Central memory CD4-positive, alpha-beta T cell (primary cell): ENCODE measurements at regions not wholly inside any gene's neighbourhood (a gene's known extent, or its start where the extent isn't known, plus 50 kb on each side); places are given as distances from the start of the nearest gene placed in this dataset.
"Not testable (repeated sequence)": the region's sequence is repeated elsewhere in the genome, so short reads cannot be mapped to it uniquely, and the experiment has no call there.

ENCODE experiments used
- DNase-seq: peaks from one replicate; pipeline ENCODE4 v3.0.0; 2022

DNA sequence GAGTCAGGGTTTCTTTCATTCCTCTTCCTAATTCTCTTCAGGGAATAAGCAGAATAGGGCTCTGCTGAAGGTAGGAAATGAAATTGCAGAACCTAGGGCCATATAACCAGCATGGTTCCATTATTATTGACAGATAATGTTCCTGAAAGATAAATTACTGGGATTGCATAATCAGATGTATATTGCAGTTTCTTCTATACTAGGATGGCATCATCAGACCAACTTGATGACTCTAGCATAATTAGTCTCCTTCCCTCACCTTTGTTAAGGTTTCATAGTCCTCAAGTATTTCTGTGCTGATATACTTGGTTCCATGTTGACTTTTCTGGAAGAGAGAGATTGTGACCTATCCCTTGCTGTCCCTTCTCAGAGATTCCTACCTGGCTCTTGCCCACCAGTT is 492.3 kb upstream of the LCORL start:
- no peak for DNase-seq

DNA sequence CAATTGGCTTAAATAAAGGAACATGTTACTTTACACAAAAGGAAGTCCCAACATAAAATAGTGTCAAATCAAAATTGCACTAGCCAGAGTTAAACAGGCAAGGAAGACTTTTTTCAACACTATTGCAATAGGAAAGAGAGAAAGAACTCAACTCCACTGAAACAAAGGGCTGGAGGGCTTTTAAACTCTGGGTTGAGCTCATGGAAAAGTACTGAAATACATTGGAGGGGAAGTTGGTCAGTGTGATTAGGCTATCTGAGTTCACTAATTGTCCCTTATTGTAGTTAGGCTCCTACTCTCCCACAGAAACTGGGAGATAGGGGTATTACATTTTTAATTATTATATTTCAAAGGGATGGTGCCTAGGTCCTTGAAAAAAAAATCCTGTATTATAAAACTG is 491.2 kb upstream of the LCORL start:
- no peak for DNase-seq

DNA sequence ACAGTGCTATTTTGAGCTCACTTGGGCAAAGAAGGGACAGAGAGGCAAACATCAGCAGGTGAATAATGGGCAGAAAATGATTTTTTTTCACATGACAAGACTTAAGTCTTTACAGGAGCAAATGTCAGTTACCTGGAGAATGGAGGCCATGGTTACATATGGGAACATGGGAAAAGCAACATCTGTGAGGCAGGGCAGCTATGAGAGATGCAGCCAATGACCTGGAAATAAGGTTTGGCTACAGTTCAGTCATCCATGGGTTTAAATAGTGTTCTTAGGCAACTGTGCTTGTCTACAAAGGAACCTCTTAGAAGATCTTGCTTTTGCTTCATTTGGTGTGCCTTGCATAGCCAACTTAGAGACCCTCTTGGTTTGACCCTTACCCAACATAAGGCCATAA is 490.2 kb upstream of the LCORL start:
- no peak for DNase-seq

DNA sequence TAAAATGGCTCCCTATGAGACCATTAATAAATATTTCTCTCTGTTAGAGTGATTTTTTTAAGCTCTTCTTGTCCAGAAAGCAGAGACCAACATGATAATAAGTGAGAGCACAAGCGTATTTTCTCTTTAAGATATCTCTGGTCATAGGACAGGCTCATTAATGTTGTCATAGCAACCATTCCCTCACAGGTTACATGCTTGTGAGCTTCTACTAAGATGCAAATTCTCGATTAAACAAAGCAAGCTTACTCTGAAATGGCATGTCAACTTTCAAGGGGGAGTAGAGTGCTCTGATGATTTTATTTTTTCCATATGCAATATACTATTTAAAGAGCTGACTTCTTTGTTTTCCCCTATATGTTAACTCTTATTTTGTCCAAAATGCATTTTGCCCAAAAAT is 487.2 kb upstream of the LCORL start:
- no peak for DNase-seq

GRCh38 chr4:18480928-18481327 is 459.4 kb upstream of the LCORL start:
- no peak for DNase-seq

- DNase-seq: no peak
These were observed 458.8 kb upstream of the LCORL start for GRCh38 chr4:18480342-18480741.

DNA sequence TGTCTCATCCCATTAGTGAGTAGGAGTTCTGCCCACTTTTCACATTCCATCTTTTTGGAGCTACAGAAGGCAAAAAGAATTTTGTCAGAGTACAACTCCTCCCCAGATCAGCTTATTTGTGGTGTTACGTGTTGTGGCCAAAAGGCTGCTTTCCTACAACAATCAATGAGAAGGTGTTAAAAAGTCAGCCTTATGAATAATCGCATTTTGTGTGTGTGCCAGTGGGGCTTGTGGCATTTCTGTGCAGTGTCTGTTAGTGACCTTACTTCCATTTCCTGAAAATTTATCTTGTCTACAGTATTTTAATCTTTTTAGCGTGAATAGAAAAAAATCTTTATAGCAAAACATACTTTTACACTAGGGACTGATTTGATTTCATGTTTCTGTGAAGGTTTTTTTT is 458.3 kb upstream of the LCORL start:
- DNase-seq: no peak

GRCh38 chr4:18463987-18464559 is 442.5 kb upstream of the LCORL start:
- DNase-seq: no peak

DNA sequence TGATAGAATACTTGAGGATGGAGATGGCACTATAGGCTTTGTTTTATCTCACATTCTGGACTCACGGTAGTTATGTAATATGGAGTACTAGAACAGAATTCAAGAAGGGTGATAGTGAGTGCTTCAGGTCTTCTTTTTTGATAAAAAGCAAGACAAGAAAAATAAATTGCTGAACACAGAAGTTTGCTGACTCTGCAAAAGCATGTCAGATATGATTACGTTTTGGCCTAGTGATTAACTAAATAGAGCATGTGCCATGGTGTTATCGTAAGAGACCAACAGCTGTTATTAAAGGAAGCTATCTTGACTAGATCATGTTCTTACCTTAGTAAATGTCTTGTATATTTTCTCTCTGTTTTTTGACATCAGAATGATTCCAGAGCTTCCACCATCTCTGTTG is 436.9 kb upstream of the LCORL start:
- DNase-seq: no peak

GRCh38 chr4:18454349-18454748 is 432.8 kb upstream of the LCORL start:
- no peak for DNase-seq

GRCh38 chr4:18445110-18445509 is 423.6 kb upstream of the LCORL start:
- DNase-seq: no peak

DNA sequence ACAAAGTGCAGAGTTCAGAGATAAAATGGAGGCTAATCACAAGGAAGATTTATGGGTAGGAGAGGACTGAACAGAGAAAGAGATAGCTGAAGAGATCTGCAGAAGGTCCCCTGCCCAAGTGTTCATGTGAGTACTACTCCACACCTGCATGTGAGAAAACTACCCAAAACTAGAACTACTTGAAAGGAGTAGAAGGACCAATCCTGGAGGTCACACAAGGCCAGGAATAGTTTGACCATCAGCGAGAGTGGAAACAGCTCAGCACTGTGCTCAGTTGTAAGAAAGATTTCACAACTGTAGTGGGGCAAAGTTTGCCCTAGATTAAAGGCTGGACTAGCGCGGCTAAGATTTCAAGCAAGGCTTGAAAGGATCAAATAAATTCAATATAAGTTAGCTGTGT is 422.7 kb upstream of the LCORL start:
- DNase-seq: no peak

GRCh38 chr4:18442957-18443356 is 421.4 kb upstream of the LCORL start:
- no peak for DNase-seq

DNA sequence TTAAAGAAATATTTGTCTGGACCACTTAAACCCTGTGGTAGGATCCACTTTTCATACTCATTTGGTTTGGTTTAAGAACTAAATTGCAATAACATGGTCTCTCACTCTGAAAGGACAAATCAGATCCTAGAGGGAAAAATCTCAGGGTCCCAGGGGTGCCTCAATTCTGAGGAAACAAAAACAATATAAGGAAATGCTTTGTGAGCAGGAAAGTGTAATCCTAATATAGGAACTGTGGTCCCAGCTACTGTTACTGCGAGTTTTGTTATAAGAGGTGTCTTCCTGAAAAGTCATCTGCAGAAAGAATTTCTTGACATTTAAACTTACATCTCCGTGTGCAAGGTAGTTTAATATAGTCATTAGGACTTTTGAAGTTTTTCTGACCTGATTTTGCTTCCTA is 420.1 kb upstream of the LCORL start:
- no peak for DNase-seq

DNA sequence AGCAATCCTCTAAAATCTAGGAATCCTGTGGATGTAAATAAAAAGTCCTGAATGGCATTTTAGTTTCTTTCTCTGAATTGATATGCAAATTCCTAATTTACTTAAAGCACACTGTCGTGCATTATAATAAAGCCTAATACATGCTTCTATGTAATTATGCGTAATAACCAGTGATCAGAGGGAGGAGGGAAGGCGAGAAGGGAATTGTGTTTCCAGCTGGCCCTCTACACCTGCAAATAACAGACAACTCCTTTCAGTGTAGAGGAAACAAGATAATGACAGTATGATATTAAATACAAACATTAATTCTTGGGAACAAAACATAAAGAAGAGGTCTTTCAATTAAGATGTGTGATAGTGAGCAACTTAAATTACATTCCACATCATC is 419.6 kb upstream of the LCORL start:
- DNase-seq: no peak

DNA sequence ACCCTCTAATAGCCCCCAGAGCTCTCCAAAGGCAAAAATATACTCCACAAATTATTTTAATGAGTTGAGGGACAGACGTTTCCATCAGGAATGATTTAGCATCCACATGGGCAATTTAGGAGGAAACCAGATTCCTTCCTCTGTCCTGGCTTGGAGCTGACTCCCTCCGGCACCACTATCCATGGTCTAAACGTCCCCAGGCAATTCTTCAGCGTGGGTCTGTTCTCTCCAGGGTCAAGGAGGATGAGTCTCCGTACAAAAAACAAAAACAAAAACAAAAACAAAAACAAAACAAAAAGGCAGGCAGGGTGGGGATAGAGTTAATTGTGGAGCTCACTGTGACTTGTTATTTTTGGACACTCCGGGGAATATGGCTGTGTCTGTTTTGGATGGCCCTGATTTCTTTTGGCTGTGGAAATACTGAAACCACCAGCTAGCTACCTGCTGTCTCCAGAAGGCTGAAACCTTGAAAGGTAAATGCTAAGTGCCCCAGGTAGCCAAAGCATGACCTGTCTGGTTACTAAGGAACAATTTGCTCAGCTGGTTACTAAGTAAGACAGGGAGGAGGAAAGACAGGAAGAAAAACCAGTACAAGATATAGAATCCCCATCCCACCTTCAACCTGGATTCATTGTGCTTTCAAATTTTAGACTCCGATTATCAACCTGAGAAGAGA is 419.1 kb upstream of the LCORL start:
- no peak for DNase-seq

DNA sequence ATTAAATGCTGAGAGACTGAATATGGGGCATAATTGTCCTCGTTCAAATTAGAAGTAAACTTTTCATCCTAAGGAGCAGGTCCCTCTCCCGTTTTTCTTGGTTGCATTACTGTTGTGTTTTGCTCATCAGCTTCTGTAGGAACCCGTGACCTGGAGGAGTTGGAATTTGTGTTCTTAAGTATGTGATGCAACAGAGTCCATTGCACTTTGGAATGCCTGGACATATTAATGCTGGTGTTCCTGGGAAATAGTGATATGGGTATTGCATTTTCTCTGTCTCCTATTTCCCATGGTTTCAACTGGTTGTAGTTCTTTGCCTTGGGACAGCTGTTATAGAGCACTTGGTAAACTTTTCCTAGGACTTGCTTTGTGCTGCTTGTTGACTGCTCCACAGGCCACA is 417.8 kb upstream of the LCORL start:
- DNase-seq: no peak

GRCh38 chr4:18435781-18436180 is 414.2 kb upstream of the LCORL start:
- no peak for DNase-seq

DNA sequence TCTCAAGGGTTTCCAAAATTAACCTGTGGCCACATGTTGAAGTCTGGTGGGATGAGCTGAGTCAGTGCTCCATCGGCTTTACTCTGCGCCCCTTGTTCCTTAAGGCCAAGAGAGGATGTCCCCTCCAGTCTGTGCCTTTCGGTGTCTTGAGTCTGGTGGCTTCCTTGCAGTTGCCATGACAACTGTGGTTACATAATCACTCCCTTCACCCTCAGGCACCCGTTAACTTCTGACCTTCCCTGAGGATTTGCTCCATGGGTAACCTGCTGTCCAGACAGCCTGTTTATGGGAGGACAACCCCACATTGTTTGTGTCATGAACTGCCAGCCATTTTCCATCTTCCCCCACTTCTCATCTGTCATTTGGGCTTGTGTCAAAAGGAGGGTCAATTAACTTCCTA is 401.1 kb upstream of the LCORL start:
- no peak for DNase-seq

DNA sequence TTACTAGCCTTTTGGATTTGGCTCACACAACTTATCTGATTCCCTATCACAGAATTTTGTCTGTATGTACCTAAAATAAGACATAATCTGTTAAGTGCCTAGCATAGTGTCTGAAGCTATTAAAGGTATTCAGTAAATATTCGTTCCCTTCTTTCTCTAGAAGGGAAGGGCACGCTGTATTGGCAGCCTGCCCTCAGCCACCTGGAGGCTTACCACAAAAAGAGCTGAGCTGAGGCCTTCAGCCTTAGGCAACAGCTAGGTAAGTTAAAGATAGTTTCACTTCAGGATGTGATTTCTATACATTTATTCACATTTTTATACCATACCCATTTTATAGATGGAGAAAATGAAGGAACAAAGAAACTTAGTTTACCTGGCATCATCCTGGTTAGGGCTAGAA is 400.0 kb upstream of the LCORL start:
- no peak for DNase-seq

DNA sequence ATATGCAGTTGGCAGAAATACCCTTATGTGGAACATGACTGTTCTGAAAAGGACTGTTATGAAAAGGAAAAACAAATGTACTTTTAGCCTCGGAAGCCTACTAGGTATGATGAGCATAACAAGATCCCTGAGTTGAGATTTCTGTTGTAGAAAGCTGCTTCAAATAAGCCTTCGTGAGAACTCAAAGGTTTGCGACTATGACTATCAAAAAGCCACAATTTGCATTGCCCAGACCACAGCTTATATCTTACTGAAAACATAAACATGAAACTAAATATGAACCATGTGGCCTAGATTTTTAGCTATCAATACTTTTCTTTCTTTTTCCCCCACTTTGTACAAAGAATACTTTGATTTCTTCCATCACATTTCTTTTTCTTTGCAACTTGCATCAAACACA is 398.2 kb upstream of the LCORL start:
- no peak for DNase-seq

DNA sequence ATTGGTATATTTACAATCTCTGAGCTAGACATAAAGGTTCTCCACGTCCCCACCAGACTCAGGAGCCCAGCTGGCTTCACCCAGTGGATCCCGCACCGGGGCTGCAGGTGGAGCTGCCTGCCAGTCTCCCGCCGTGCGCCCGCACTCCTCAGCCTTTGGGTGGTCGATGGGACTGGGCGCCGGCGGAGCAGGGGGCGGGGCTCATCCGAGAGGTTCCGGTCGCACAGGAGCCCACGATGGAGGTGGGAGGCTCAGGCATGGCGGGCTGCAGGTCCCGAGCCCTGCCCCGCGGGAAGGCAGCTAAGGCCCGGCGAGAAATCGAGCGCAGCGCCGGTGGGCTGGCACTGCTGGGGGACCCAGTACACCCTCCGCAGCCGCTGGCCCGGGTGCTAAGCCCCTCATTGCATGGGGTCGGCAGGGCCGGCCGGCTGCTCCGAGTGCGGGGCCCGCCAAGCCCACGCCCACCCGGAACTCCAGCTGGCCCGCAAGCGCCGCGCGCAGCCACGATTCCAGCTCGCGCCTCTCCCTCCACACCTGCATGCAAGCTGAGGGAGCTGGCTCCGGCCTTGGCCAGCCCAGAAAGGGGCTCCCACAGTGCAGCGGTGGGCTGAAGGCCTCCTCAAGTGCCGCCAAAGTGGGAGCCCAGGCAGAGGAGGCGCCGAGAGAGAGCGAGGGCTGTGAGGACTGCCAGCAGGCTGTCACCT is 396.8 kb upstream of the LCORL start:
- DNase-seq: not testable (repeated sequence)

DNA sequence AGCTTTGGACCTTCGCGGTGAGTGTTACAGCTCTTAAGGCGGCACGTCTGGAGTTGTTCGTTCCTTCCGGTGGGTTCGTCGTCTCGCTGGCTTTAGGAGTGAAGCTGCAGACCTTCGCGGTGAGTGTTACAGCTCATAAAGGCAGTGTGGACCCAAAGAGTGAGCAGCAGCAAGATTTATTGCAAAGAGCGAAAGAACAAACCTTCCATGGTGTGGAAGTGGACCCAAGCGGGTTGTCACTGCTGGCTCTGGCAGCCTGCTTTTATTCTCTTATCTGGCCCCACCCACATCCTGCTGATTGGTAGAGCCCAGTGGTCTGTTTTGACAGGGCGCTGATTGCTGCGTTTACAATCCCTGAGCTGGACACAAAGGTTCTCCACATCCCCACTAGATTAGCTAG is 396.1 kb upstream of the LCORL start:
- not testable (repeated sequence) for DNase-seq

GRCh38 chr4:18406264-18406663 is 384.7 kb upstream of the LCORL start:
- DNase-seq: no peak

DNA sequence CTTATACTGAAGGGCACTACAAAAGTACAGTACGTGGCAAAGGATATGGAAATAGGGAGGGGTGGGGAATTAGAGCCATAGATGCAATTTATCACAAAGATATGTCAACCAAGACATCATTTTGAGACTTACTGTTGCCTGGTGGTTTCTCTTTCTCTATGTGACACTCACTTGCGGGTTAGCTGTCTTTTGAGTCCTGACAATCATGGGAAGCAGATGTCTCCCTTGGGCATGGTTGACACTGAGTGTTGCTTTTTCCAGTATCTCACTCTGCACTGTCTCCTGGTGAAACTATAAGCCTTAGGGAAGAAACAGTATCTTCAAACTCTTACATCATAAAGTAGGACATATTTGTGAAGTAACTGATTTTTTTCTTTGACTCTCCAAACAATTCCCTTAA is 383.5 kb upstream of the LCORL start:
- no peak for DNase-seq
